ENCODE measurements at regions not wholly inside any gene's neighbourhood (a gene's known extent, or its start where the extent isn't known, plus 50 kb on each side); places are given as distances from the start of the nearest gene placed in this dataset.
A peak's percentile ranks its signal among the peaks of the same experiment; 100 is the strongest.
"Not testable (repeated sequence)": the region's sequence is repeated elsewhere in the genome, so short reads cannot be mapped to it uniquely, and the experiment has no call there.

- no peak for DNase-seq
Observed at GRCh38 chr3:159664653-159665052, 324.0 kb upstream of the IL12A start.

GRCh38 chr3:159667261-159667660 is 321.4 kb upstream of the IL12A start:
- no peak for DNase-seq

GRCh38 chr3:159668461-159668860 is 320.2 kb upstream of the IL12A start:
- DNase-seq, result no peak

GRCh38 chr3:159668990-159669476 is 319.6 kb upstream of the IL12A start:
- DNase-seq, result no peak

- DNase-seq, result no peak
Observed at GRCh38 chr3:159669766-159670165, 318.9 kb upstream of the IL12A start.

GRCh38 chr3:159672728-159673688 is 315.6 kb upstream of the IL12A start:
- DNase-seq, result no peak

GRCh38 chr3:159674583-159674982 is 314.1 kb upstream of the IL12A start:
- no peak for DNase-seq

GRCh38 chr3:159675285-159675684 is 313.4 kb upstream of the IL12A start:
- DNase-seq, result no peak

GRCh38 chr3:159679900-159680299 is 308.7 kb upstream of the IL12A start:
- no peak for DNase-seq

GRCh38 chr3:159681717-159682116 is 306.9 kb upstream of the IL12A start:
- DNase-seq, result not testable (repeated sequence)

- no peak for DNase-seq
Observed at GRCh38 chr3:159685801-159686200, 302.8 kb upstream of the IL12A start.

GRCh38 chr3:159693226-159693625 is 295.4 kb upstream of the IL12A start:
- no peak for DNase-seq

- DNase-seq, result peak; percentile 16
Observed at GRCh38 chr3:159711560-159712333, 276.9 kb upstream of the IL12A start.

- no peak for DNase-seq
Observed at GRCh38 chr3:159721324-159721723, 267.3 kb upstream of the IL12A start.

GRCh38 chr3:159723295-159723694 is 265.3 kb upstream of the IL12A start:
- DNase-seq, result no peak

- DNase-seq, result no peak
Observed at GRCh38 chr3:159724627-159725026, 264.0 kb upstream of the IL12A start.

GRCh38 chr3:159726231-159726964 is 262.2 kb upstream of the IL12A start:
- no peak for DNase-seq

- DNase-seq, result no peak
Observed at GRCh38 chr3:159727506-159727905, 261.1 kb upstream of the IL12A start.

- no peak for DNase-seq
Observed at GRCh38 chr3:159731254-159731653, 257.4 kb upstream of the IL12A start.

GRCh38 chr3:159732172-159733111 is 256.2 kb upstream of the IL12A start:
- DNase-seq, result peak; percentile 37

GRCh38 chr3:159733194-159733860 is 255.3 kb upstream of the IL12A start:
- DNase-seq, result no peak

Data from skin of body (tissue), 1 donor.